Cardiac muscle cell (in vitro differentiated cells and primary cell): ENCODE measurements at regions not wholly inside any gene's neighbourhood (a gene's known extent, or its start where the extent isn't known, plus 50 kb on each side); places are given as distances from the start of the nearest gene placed in this dataset.
A peak's percentile ranks its signal among the peaks of the same experiment; 100 is the strongest.

Source experiments
- DNase-seq, 2 donors: peaks; one replicate each; pipeline versions ENCODE4 v3.0.0 to v3.0.0-alpha.2; 2010 to 2017; ENCODE audit warnings: low read depth in 1 of 2, low spot score in 1 of 2
- H3K27ac ChIP-seq: fragments of 200-600 bp; sonication (generic); 2 replicates; pipeline ENCODE4 v1.5.1; 2016
- H3K27me3 ChIP-seq: fragments of 200-600 bp; sonication (generic); 2 replicates; pipeline ENCODE4 v1.6.0; 2016; ENCODE audit warnings: control low read depth
- H3K36me3 ChIP-seq: fragments of 200-600 bp; sonication (generic); 2 replicates; pipeline ENCODE4 v1.5.1; 2016; ENCODE audit warnings: control low read depth
- H3K4me1 ChIP-seq: fragments of 200-600 bp; sonication (generic); 2 replicates; pipeline ENCODE4 v1.8.1; 2017; ENCODE audit warnings: low read depth, mild to moderate bottlenecking, mixed run types
- H3K4me3 ChIP-seq: fragments of 200-600 bp; sonication (generic); 2 replicates; pipeline ENCODE4 v1.5.1; 2016; ENCODE audit warnings: mild to moderate bottlenecking
- H3K9me3 ChIP-seq: fragments of 200-600 bp; sonication (generic); 2 replicates; pipeline ENCODE4 v1.5.1; 2017; ENCODE audit warnings: low read depth, mild to moderate bottlenecking, control low read depth
- CTCF ChIP-seq: IDR thresholded peaks from 2 replicates; pipeline ENCODE4 v1.5.1; 2012; ENCODE audit warnings: low read depth, mild to moderate bottlenecking, low read length

GRCh38 chr18:34639687-34640086 is 70.4 kb upstream of the DTNA start:
- no peaks in the 10 kb centered on the region for H3K9me3 ChIP-seq

GRCh38 chr18:34640276-34640675 is 69.8 kb upstream of the DTNA start:
- H3K9me3 ChIP-seq: no peaks in the 10 kb centered on the region
- H3K4me1 ChIP-seq: no peaks in the 10 kb centered on the region
- no peak for DNase-seq
- H3K27ac ChIP-seq: no peak overlapping the region
- TF ChIP-seq CTCF: no peak
- H3K27me3 ChIP-seq: no peaks in the 10 kb centered on the region
- no peak overlapping the region for H3K4me3 ChIP-seq
- no peaks in the 10 kb centered on the region for H3K36me3 ChIP-seq

More at GRCh38 chr18:34639687-34640086, 70.4 kb upstream of the DTNA start:
- peak in 1 of 2 donors; percentile 8 for DNase-seq
- no peak overlapping the region for H3K27ac ChIP-seq
- no peaks in the 10 kb centered on the region for H3K36me3 ChIP-seq
- no peaks in the 10 kb centered on the region for H3K27me3 ChIP-seq
- no peak overlapping the region for H3K4me3 ChIP-seq
- TF ChIP-seq CTCF: no peak
- H3K4me1 ChIP-seq: no peaks in the 10 kb centered on the region

- no peaks in the 10 kb centered on the region for H3K9me3 ChIP-seq
- no peak overlapping the region for H3K4me3 ChIP-seq
- no peaks in the 10 kb centered on the region for H3K4me1 ChIP-seq
- no peaks in the 10 kb centered on the region for H3K27me3 ChIP-seq
- TF ChIP-seq CTCF: peak; percentile 16
- no peaks in the 10 kb centered on the region for H3K36me3 ChIP-seq
- H3K27ac ChIP-seq: no peak overlapping the region
- DNase-seq: peak in 1 of 2 donors; percentile 34
Observed at GRCh38 chr18:34643989-34644388, 66.1 kb upstream of the DTNA start.

GRCh38 chr18:34647251-34647650 is 62.8 kb upstream of the DTNA start:
- H3K36me3 ChIP-seq: no peaks in the 10 kb centered on the region
- H3K4me1 ChIP-seq: no peaks in the 10 kb centered on the region
- no peak overlapping the region for H3K4me3 ChIP-seq
- TF ChIP-seq CTCF: no peak
- no peak overlapping the region for H3K27ac ChIP-seq
- no peaks in the 10 kb centered on the region for H3K9me3 ChIP-seq
- DNase-seq: no peak
- H3K27me3 ChIP-seq: no peaks in the 10 kb centered on the region

GRCh38 chr18:34648269-34648985 is 61.7 kb upstream of the DTNA start:
- no peak for DNase-seq
- Histone ChIP-seq H3K36me3 (no peaks in the 10 kb centered on the region), H3K27me3 (no peaks in the 10 kb centered on the region), H3K27ac (no peak overlapping the region), H3K9me3 (no peaks in the 10 kb centered on the region), H3K4me1 (no peaks in the 10 kb centered on the region), H3K4me3 (no peak overlapping the region)
- TF ChIP-seq CTCF: no peak
